Naive thymus-derived CD4-positive, alpha-beta T cell (primary cell): ENCODE measurements at regions not wholly inside any gene's neighbourhood (a gene's known extent, or its start where the extent isn't known, plus 50 kb on each side); places are given as distances from the start of the nearest gene placed in this dataset.

Source experiments
- ATAC-seq: fragments of 150-1000 bp; cut with Tn5 transposase; 2 replicates; pipeline ENCODE4 v1.10.0; 2021; ENCODE audit warnings: mild to moderate bottlenecking, moderate library complexity
- CTCF ChIA-PET: fragments of 350-600 bp; sonication (Branson Sonifier 250); formaldehyde crosslinking; loops from one replicate; lab custom pipeline; 2021; ENCODE audit warnings: antibody characterized with exemption; lab: Charles Lee
- POLR2A ChIA-PET: fragments of 350-600 bp; sonication (Branson Sonifier 250); formaldehyde crosslinking; loops from one replicate; lab custom pipeline; 2021; ENCODE audit warnings: antibody characterized with exemption, inconsistent platforms; lab: Charles Lee
- DNase-seq, 9 donors: peaks; one replicate each; pipeline versions ENCODE4 v3.0.0 to v3.0.0-alpha.2; 2020 to 2022; ENCODE audit warnings: mixed read lengths in 1 of 9
- H3K27ac ChIP-seq: one replicate; pipeline ENCODE4 v1.7.0; 2013; ENCODE audit warnings: mild to moderate bottlenecking, low read depth, low read length, moderate library complexity
- H3K27me3 ChIP-seq, 2 donors: one replicate each; pipeline ENCODE4 v1.7.0; 2013; ENCODE audit warnings: low read length in 2 of 2, mild to moderate bottlenecking in 2 of 2, moderate library complexity in 2 of 2; ENCODE audit not compliant: control insufficient read depth in 2 of 2, insufficient read depth in 2 of 2
- H3K36me3 ChIP-seq, 3 experiments: 1 replicate in 2 of 3; 2 replicates in 1 of 3; pipeline ENCODE4 v1.7.0; 2013; ENCODE audit warnings: low read length in 3 of 3, mild to moderate bottlenecking in 3 of 3, moderate library complexity in 1 of 3; ENCODE audit not compliant: insufficient read depth in 3 of 3, control insufficient read depth in 2 of 3
- H3K4me1 ChIP-seq, 2 donors: one replicate each; pipeline ENCODE4 v1.7.0; 2013; ENCODE audit warnings: low read length in 2 of 2, mild to moderate bottlenecking in 2 of 2, moderate library complexity in 1 of 2; ENCODE audit not compliant: control insufficient read depth in 2 of 2, insufficient read depth in 2 of 2
- H3K4me3 ChIP-seq: 2 replicates; pipeline ENCODE4 v1.7.0; 2013; ENCODE audit warnings: mild to moderate bottlenecking, low read length
- H3K9me3 ChIP-seq, 3 experiments: 1 replicate in 2 of 3; 2 replicates in 1 of 3; pipeline ENCODE4 v1.7.0; 2013; ENCODE audit warnings: low read length in 3 of 3; ENCODE audit not compliant: control insufficient read depth in 2 of 3
- H3K27ac Mint-ChIP-seq, 9 donors: one replicate each; pipeline ENCODE4 v1.8.0; 2020 to 2022; ENCODE audit warnings: mixed read lengths in 9 of 9, mild to moderate bottlenecking in 8 of 9, moderate library complexity in 5 of 9, inconsistent platforms in 2 of 9
- H3K27me3 Mint-ChIP-seq, 5 donors: one replicate each; pipeline ENCODE4 v1.8.0; 2021 to 2022; ENCODE audit warnings: mixed read lengths in 5 of 5, mild to moderate bottlenecking in 1 of 5
- H3K36me3 Mint-ChIP-seq, 5 donors: one replicate each; pipeline ENCODE4 v1.8.0; 2020 to 2022; ENCODE audit warnings: mixed read lengths in 5 of 5, mild to moderate bottlenecking in 3 of 5, inconsistent platforms in 1 of 5
- H3K4me1 Mint-ChIP-seq, 7 donors: one replicate each; pipeline ENCODE4 v1.8.0; 2020 to 2022; ENCODE audit warnings: mixed read lengths in 7 of 7, mild to moderate bottlenecking in 3 of 7, inconsistent platforms in 1 of 7
- H3K4me3 Mint-ChIP-seq, 10 donors: one replicate each; pipeline ENCODE4 v1.8.0; 2020 to 2022; ENCODE audit warnings: mild to moderate bottlenecking in 10 of 10, mixed read lengths in 10 of 10, moderate library complexity in 6 of 10, inconsistent platforms in 2 of 10
- H3K9me3 Mint-ChIP-seq, 11 donors: one replicate each; pipeline ENCODE4 v1.8.0; 2020 to 2022; ENCODE audit warnings: mixed read lengths in 11 of 11, mild to moderate bottlenecking in 4 of 11, inconsistent platforms in 1 of 11, moderate library complexity in 1 of 11
- intact Hi-C, 2 donors: fragments of 100-400 bp; cut with micrococcal nuclease; formaldehyde crosslinking; loops; one replicate each; pipeline ENCODE4 v1.15.1; 2023

DNA sequence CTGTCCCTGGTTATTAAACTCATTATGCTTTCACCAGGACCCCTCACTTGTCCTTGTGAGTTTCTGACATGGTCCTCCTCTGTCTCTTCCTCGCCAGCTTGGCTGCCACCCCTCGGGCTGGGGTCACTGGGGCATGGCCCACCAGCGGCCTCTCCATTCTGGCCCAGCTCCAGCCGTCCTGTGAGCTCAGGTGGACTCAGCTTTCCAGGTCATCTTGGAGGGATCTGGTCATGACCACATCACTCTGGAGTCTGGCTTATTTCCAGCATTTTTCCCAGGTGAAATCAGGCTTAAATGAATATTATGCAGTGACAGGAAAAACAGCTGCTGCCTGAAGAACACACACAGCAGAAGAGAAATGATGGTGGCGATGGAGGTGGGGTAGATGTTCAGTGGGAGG lies 224.5 kb downstream of the ADAMTS15 start:
- Mint-ChIP-seq H3K4me1 (no peaks in the 10 kb centered on the region), H3K27me3 (peaks cover 0 to 33% (median 15%) of the 10 kb centered on the region in 5 donors), H3K9me3 (peaks cover 0 to 8% (median 0%) of the 10 kb centered on the region in 11 donors), H3K27ac (no peak overlapping the region), H3K4me3 (no peak overlapping the region), H3K36me3 (no peaks in the 10 kb centered on the region)
- no peak overlapping the region for H3K4me3 ChIP-seq
- ATAC-seq (no peak), DNase-seq (no peak)
- H3K4me1 ChIP-seq, result no peaks in the 10 kb centered on the region
- no peaks in the 10 kb centered on the region for H3K36me3 ChIP-seq
- H3K27ac ChIP-seq, result no peak overlapping the region
- H3K27me3 ChIP-seq, result no peaks in the 10 kb centered on the region
- ChIA-PET POLR2A (no interaction called here), CTCF (no interaction called here)
- intact Hi-C loops, result no loop called here
- no peaks in the 10 kb centered on the region for H3K9me3 ChIP-seq

DNA sequence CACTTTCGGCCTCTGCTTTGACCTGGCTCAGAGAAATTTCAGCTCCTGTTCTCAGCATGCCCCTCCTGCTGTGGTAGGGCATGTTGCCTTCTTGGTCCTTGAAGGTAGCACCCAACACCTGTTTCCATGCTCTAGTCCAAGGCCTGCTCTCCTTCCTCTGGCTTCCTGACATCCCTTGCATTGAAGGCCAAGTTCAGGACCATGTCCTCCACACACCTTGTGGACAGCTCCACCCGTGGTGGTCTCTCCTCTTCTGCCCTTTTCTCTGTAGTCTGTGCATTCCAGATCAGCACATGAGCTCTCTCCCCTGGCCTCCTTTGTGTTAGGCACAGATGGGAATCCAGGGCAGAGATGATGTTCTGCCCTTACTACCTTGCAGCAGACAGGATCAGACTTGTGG lies 225.3 kb downstream of the ADAMTS15 start:
- no peaks in the 10 kb centered on the region for H3K4me1 ChIP-seq
- Mint-ChIP-seq H3K27ac (no peak overlapping the region), H3K36me3 (peaks cover 0 to 2% (median 0%) of the 10 kb centered on the region in 5 donors), H3K4me3 (no peak overlapping the region), H3K9me3 (peaks cover under 1 to 16% (median 5%) of the 10 kb centered on the region in 11 donors), H3K27me3 (peaks cover 0 to 25% (median 9%) of the 10 kb centered on the region in 5 donors), H3K4me1 (no peaks in the 10 kb centered on the region)
- no peak for DNase-seq
- no peaks in the 10 kb centered on the region for H3K36me3 ChIP-seq
- ChIA-PET POLR2A (no interaction called here), CTCF (no interaction called here)
- H3K27me3 ChIP-seq, result no peaks in the 10 kb centered on the region
- intact Hi-C loops, result no loop called here
- no peak overlapping the region for H3K4me3 ChIP-seq
- no peaks in the 10 kb centered on the region for H3K9me3 ChIP-seq
- H3K27ac ChIP-seq, result no peak overlapping the region
- no peak for ATAC-seq

DNA sequence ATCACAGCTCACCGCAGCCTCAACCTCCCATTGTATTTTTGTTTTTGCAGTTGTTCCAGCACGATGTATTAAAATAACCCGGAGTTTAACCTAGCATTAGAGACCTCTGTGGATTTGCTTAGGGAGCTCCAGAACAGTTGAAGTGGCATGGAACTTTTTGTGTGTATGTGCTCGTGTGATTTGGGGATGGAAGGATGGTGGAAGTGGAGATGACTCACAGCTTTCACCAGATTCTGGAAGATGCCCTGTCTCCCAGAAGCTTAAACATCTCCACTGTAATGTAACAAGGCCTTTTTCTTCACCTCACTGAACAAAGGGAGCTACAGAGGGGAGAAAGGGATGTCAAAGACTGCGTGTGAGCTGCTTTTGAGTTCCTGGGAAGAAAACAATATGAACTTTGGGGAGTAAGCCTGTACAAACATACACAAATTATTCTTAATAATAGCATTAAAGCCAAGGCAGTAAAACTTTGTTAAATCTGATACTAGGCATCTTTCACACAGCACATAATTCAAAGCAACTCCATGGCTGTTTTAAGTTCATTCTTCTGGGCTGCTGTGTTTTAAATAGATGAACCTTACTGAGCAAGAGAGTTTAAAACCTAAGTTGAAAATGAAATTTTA lies 226.4 kb downstream of the ADAMTS15 start:
- peaks cover 0 to 5% (median 0%) of the 10 kb centered on the region in 5 donors for H3K36me3 Mint-ChIP-seq
- H3K27me3 Mint-ChIP-seq, result peaks cover 0 to 23% (median 9%) of the 10 kb centered on the region in 5 donors
- no peaks in the 10 kb centered on the region for H3K4me1 ChIP-seq
- intact Hi-C loops, result no loop called here
- H3K4me3 ChIP-seq, result no peak overlapping the region
- no peaks in the 10 kb centered on the region for H3K4me1 Mint-ChIP-seq
- no peak for ATAC-seq
- H3K27ac ChIP-seq, result no peak overlapping the region
- H3K4me3 Mint-ChIP-seq, result no peak overlapping the region
- H3K9me3 Mint-ChIP-seq, result peaks cover 3 to 27% (median 12%) of the 10 kb centered on the region in 11 donors
- DNase-seq, result no peak
- H3K36me3 ChIP-seq, result no peaks in the 10 kb centered on the region
- no peak overlapping the region for H3K27ac Mint-ChIP-seq
- ChIA-PET CTCF (no interaction called here), POLR2A (no interaction called here)
- no peaks in the 10 kb centered on the region for H3K27me3 ChIP-seq
- H3K9me3 ChIP-seq, result peaks cover 0 to 6% (median 0%) of the 10 kb centered on the region in 3 experiments

DNA sequence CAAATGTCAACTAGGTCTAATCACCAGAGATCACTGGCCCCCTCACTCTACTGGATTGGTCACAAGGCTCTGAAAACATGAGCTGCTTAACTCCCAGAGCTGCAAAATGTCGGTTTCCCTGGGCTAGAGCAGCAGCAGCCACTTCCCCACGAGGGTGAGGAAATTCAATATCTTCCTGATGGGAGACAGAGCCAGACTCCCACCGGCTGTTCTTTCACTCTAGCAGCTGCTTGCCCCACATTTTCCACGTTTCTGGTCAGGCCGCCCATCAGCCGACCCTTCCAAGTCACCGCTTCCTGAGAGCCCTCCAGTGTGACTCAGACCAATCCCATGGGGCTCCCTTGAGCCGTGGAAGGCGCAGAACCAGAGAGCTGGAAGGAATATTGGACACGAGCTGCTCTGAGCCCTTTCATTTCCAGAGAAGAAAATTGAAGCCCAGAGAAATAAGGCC lies 227.0 kb downstream of the ADAMTS15 start:
- intact Hi-C loops, result no loop called here
- ATAC-seq (no peak), DNase-seq (no peak)
- Mint-ChIP-seq H3K4me1 (no peaks in the 10 kb centered on the region), H3K27ac (no peak overlapping the region), H3K36me3 (peaks cover 0 to 5% (median 0%) of the 10 kb centered on the region in 5 donors), H3K9me3 (peaks cover 3 to 30% (median 15%) of the 10 kb centered on the region in 11 donors), H3K27me3 (peaks cover 0 to 23% (median 9%) of the 10 kb centered on the region in 5 donors), H3K4me3 (no peak overlapping the region)
- POLR2A ChIA-PET, result no interaction called here
- Histone ChIP-seq H3K27me3 (no peaks in the 10 kb centered on the region), H3K36me3 (no peaks in the 10 kb centered on the region), H3K4me1 (no peaks in the 10 kb centered on the region), H3K4me3 (no peak overlapping the region), H3K27ac (no peak overlapping the region), H3K9me3 (peaks cover 0 to 6% (median 0%) of the 10 kb centered on the region in 3 experiments)
- CTCF ChIA-PET, result no interaction called here

DNA sequence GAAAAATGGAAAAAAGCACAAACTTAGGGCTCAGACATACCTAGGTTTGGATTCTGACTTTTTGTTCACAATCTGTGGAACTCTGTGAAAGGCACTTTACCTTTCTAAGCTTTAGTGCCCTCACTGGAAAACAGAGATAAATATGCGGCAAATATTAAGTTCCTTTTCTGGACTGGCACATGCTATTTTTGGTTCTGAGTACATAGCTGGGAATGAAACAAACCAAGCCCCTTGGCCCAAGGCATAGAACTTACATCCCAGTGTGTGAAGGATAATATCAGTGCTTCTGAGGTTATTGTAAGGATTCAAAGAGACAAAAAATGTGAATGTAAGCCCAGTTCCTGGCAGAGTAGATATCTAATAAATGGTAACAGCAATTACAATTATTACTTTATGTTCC lies 227.5 kb downstream of the ADAMTS15 start:
- H3K4me3 ChIP-seq, result no peak overlapping the region
- CTCF ChIA-PET, result no interaction called here
- H3K36me3 ChIP-seq, result no peaks in the 10 kb centered on the region
- Mint-ChIP-seq H3K4me3 (no peak overlapping the region), H3K9me3 (peaks cover 3 to 36% (median 18%) of the 10 kb centered on the region in 11 donors), H3K36me3 (peaks cover 0 to 5% (median 0%) of the 10 kb centered on the region in 5 donors), H3K4me1 (no peaks in the 10 kb centered on the region), H3K27ac (no peak overlapping the region), H3K27me3 (peaks cover 0 to 23% (median 9%) of the 10 kb centered on the region in 5 donors)
- no peaks in the 10 kb centered on the region for H3K27me3 ChIP-seq
- H3K4me1 ChIP-seq, result no peaks in the 10 kb centered on the region
- intact Hi-C loops, result no loop called here
- no peak overlapping the region for H3K27ac ChIP-seq
- DNase-seq (no peak), ATAC-seq (no peak)
- POLR2A ChIA-PET, result no interaction called here
- H3K9me3 ChIP-seq, result peaks cover 0 to 6% (median 0%) of the 10 kb centered on the region in 3 experiments

DNA sequence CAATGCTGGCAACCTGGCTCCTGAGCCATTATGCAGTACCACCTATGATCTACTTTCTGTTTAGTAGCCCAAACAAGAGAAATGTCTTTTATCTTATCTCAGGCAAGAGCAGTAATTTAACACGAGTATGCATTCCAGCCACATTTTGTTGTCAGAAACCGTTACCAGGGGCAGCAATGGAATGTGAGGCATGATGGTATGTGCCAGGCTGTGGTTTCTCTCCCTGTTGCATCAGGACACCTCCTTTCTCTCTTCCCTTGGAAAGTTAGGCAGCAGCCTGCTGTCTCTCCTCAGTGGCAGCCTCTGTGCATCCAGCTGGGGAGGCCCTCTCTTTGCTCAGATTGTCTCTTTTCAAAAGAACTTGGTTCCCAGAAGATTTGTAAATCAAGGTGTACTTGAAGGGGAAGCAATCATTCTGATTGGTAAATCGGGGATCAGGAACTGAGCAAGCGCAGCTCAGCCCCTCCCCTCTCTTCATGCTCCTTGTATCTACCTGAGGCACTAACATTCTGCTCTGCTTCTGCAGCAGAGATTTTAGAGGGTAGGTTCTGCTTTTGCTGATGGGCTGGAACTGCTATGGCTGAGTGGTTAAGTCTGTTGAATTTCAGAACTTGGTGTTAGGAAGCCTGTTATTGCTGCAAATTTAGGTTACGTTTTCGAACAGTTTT lies 229.2 kb downstream of the ADAMTS15 start:
- POLR2A ChIA-PET, result no interaction called here
- peaks cover 0 to 23% (median 9%) of the 10 kb centered on the region in 5 donors for H3K27me3 Mint-ChIP-seq
- CTCF ChIA-PET, result no interaction called here
- no peaks in the 10 kb centered on the region for H3K4me1 Mint-ChIP-seq
- peaks cover 0 to 5% (median 0%) of the 10 kb centered on the region in 5 donors for H3K36me3 Mint-ChIP-seq
- no peak overlapping the region for H3K27ac ChIP-seq
- H3K9me3 ChIP-seq, result peaks cover 0 to 6% (median 0%) of the 10 kb centered on the region in 3 experiments
- H3K4me3 ChIP-seq, result no peak overlapping the region
- H3K27ac Mint-ChIP-seq, result no peak overlapping the region
- H3K9me3 Mint-ChIP-seq, result peaks cover 3 to 47% (median 22%) of the 10 kb centered on the region in 11 donors
- H3K4me1 ChIP-seq, result no peaks in the 10 kb centered on the region
- H3K4me3 Mint-ChIP-seq, result no peak overlapping the region
- ATAC-seq (no peak), DNase-seq (no peak)
- H3K36me3 ChIP-seq, result no peaks in the 10 kb centered on the region
- intact Hi-C loops, result no loop called here
- H3K27me3 ChIP-seq, result no peaks in the 10 kb centered on the region
